ENCODE measurements at regions not wholly inside any gene's neighbourhood (a gene's known extent, or its start where the extent isn't known, plus 50 kb on each side); places are given as distances from the start of the nearest gene placed in this dataset.

GRCh38 chr3:22836131-22836530 is 367.0 kb upstream of the UBE2E2 start:
- no peak for TF ChIP-seq EZH2phosphoT487 (IDR thresholded peaks at IDR 0.05; ENCODE audit: borderline replicate concordance, low read length)
- TF ChIP-seq CTCF (conservative IDR thresholded peaks at IDR 0.05; ENCODE audit: low read depth, low read length), result no peak
